Mucosa of descending colon (tissue), 3 donors: ENCODE measurements at regions not wholly inside any gene's neighbourhood (a gene's known extent, or its start where the extent isn't known, plus 50 kb on each side); places are given as distances from the start of the nearest gene placed in this dataset.

Experiments used
- ATAC-seq: fragments of 200-7000 bp; cut with Tn5 transposase; one replicate; pipeline ENCODE4 v1.9.1; 2020; ENCODE audit warnings: mild to moderate bottlenecking, moderate library complexity
- DNase-seq, 3 donors: peaks; one replicate each; pipeline ENCODE4 v3.0.0-alpha.2; 2020
- H3K36me3 ChIP-seq: fragments of 200-600 bp; one replicate; pipeline ENCODE4 v1.8.0; 2021; ENCODE audit warnings: low read depth, mild to moderate bottlenecking
- H3K4me1 ChIP-seq: fragments of 200-600 bp; one replicate; pipeline ENCODE4 v1.8.0; 2021; ENCODE audit warnings: low read depth, mild to moderate bottlenecking
- H3K4me3 ChIP-seq: fragments of 200-600 bp; one replicate; pipeline ENCODE4 v1.8.0; 2021; ENCODE audit warnings: mild to moderate bottlenecking
- H3K9me3 ChIP-seq: fragments of 200-600 bp; one replicate; pipeline ENCODE4 v1.8.0; 2021; ENCODE audit warnings: mild to moderate bottlenecking
- CTCF ChIP-seq: fragments of 200-600 bp; IDR thresholded peaks from one replicate; pipeline ENCODE4 v1.8.0; 2022; ENCODE audit warnings: antibody characterized with exemption, mild to moderate bottlenecking
- intact Hi-C, 2 donors: fragments of 100-400 bp; cut with DNase I in 1 of 2; cut with micrococcal nuclease in 1 of 2; formaldehyde crosslinking; loops; one replicate each; pipeline versions ENCODE4 v1.11.0 to v1.11.1; 2022; cut with DNase I, micrococcal nuclease
- donor health status: DM: no; HTN: no; CAD: no; lungs with moderate emphysema.
- donor health status: DM: no; HTN: no; CAD: no.
- donor health status: DM: no; HTN: yes; CAD: no.

GRCh38 chr10:128813574-128813973, 653.5 kb upstream of the MGMT start:
- ATAC-seq (no peak), DNase-seq (no peak)
- intact Hi-C loops, result no loop called here
- Histone ChIP-seq H3K4me1 (no peaks in the 10 kb centered on the region), H3K4me3 (no peak overlapping the region), H3K9me3 (no peaks in the 10 kb centered on the region), H3K36me3 (no peaks in the 10 kb centered on the region)
- no peak for TF ChIP-seq CTCF

GRCh38 chr10:128814024-128814423, 653.0 kb upstream of the MGMT start:
- DNase-seq, result no peak
- no peaks in the 10 kb centered on the region for H3K36me3 ChIP-seq
- no peak for TF ChIP-seq CTCF
- no peak for ATAC-seq
- no peaks in the 10 kb centered on the region for H3K9me3 ChIP-seq
- H3K4me3 ChIP-seq, result no peak overlapping the region
- intact Hi-C loops, result no loop called here
- no peaks in the 10 kb centered on the region for H3K4me1 ChIP-seq

GRCh38 chr10:128814782-128815181, 652.3 kb upstream of the MGMT start:
- H3K9me3 ChIP-seq, result no peaks in the 10 kb centered on the region
- no peak for DNase-seq
- H3K4me3 ChIP-seq, result no peak overlapping the region
- ATAC-seq, result no peak
- intact Hi-C loops, result no loop called here
- TF ChIP-seq CTCF, result no peak
- H3K4me1 ChIP-seq, result no peaks in the 10 kb centered on the region
- H3K36me3 ChIP-seq, result no peaks in the 10 kb centered on the region

GRCh38 chr10:128816726-128817125, 650.3 kb upstream of the MGMT start:
- Histone ChIP-seq H3K4me1 (no peaks in the 10 kb centered on the region), H3K36me3 (no peaks in the 10 kb centered on the region), H3K4me3 (no peak overlapping the region), H3K9me3 (no peaks in the 10 kb centered on the region)
- DNase-seq (no peak), ATAC-seq (no peak)
- no peak for TF ChIP-seq CTCF
- intact Hi-C loops, result no loop called here

- Histone ChIP-seq H3K4me1 (no peaks in the 10 kb centered on the region), H3K4me3 (no peak overlapping the region), H3K36me3 (no peaks in the 10 kb centered on the region), H3K9me3 (no peaks in the 10 kb centered on the region)
- no peak for TF ChIP-seq CTCF
- intact Hi-C loops, result no loop called here
- ATAC-seq, result no peak
- no peak for DNase-seq
These were observed 649.4 kb upstream of the MGMT start for GRCh38 chr10:128817636-128818035.

GRCh38 chr10:128820663-128821062, 646.4 kb upstream of the MGMT start:
- Histone ChIP-seq H3K9me3 (no peaks in the 10 kb centered on the region), H3K36me3 (no peaks in the 10 kb centered on the region), H3K4me3 (no peak overlapping the region), H3K4me1 (no peaks in the 10 kb centered on the region)
- intact Hi-C loops, result no loop called here
- no peak for TF ChIP-seq CTCF
- ATAC-seq (no peak), DNase-seq (no peak)
